ENCODE measurements at regions not wholly inside any gene's neighbourhood (a gene's known extent, or its start where the extent isn't known, plus 50 kb on each side); places are given as distances from the start of the nearest gene placed in this dataset.
A peak's percentile ranks its signal among the peaks of the same experiment; 100 is the strongest.

GRCh38 chr9:26789959-26790358, 102.6 kb downstream of the CAAP1 start:
- ChIA-PET POLR2A (interaction anchor here (0.6 kb wide), 3 partner anchors 19 to 604 kb away, joined by 3 to 7 read pairs (median 4); no protein-coding TSS in a partner anchor), CTCF (interaction anchor here (1.3 kb wide), 1 partner anchor 67 kb away, joined by 4 read pairs; no protein-coding TSS in a partner anchor)
- Mint-ChIP-seq H3K27ac (no peak overlapping the region), H3K4me1 (peaks cover 35% of the 10 kb centered on the region), H3K27me3 (ENCODE audit: low read depth) (peaks cover 11% of the 10 kb centered on the region), H3K4me3 (no peak overlapping the region), H3K36me3 (peaks cover 12% of the 10 kb centered on the region), H3K9me3 (peaks cover 21% of the 10 kb centered on the region)
- DNase-seq (ENCODE audit: low spot score): no peak
- no peak for TF ChIP-seq ZNF281 (CRISPR knock-in tag; IDR thresholded peaks at IDR 0.05)
- TF ChIP-seq AFF4 (CRISPR knock-in tag; IDR thresholded peaks at IDR 0.05; ENCODE audit: borderline replicate concordance): no peak
- no peak for TF ChIP-seq OVOL2 (CRISPR knock-in tag; IDR thresholded peaks at IDR 0.05; ENCODE audit: borderline replicate concordance)
- TF ChIP-seq CREM (CRISPR knock-in tag; IDR thresholded peaks at IDR 0.05): no peak
- TF ChIP-seq, protein P1, sequence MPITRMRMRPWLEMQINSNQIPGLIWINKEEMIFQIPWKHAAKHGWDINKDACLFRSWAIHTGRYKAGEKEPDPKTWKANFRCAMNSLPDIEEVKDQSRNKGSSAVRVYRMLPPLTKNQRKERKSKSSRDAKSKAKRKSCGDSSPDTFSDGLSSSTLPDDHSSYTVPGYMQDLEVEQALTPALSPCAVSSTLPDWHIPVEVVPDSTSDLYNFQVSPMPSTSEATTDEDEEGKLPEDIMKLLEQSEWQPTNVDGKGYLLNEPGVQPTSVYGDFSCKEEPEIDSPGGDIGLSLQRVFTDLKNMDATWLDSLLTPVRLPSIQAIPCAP (CRISPR knock-in tag; IDR thresholded peaks at IDR 0.05): no peak
- TF ChIP-seq, protein P2, sequence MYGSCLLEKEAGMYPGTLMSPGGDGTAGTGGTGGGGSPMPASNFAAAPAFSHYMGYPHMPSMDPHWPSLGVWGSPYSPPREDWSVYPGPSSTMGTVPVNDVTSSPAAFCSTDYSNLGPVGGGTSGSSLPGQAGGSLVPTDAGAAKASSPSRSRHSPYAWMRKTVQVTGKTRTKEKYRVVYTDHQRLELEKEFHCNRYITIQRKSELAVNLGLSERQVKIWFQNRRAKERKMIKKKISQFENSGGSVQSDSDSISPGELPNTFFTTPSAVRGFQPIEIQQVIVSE (CRISPR knock-in tag; IDR thresholded peaks at IDR 0.05; ENCODE audit: borderline replicate concordance): no peak
- no peak for TF ChIP-seq TP53 (CRISPR knock-in tag; IDR thresholded peaks at IDR 0.05)
- TF ChIP-seq FOXK1 (CRISPR knock-in tag; IDR thresholded peaks at IDR 0.05): no peak
- TF ChIP-seq, protein P3, sequence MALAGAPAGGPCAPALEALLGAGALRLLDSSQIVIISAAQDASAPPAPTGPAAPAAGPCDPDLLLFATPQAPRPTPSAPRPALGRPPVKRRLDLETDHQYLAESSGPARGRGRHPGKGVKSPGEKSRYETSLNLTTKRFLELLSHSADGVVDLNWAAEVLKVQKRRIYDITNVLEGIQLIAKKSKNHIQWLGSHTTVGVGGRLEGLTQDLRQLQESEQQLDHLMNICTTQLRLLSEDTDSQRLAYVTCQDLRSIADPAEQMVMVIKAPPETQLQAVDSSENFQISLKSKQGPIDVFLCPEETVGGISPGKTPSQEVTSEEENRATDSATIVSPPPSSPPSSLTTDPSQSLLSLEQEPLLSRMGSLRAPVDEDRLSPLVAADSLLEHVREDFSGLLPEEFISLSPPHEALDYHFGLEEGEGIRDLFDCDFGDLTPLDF (CRISPR knock-in tag; IDR thresholded peaks at IDR 0.05): no peak
- ATAC-seq: no peak

DNA sequence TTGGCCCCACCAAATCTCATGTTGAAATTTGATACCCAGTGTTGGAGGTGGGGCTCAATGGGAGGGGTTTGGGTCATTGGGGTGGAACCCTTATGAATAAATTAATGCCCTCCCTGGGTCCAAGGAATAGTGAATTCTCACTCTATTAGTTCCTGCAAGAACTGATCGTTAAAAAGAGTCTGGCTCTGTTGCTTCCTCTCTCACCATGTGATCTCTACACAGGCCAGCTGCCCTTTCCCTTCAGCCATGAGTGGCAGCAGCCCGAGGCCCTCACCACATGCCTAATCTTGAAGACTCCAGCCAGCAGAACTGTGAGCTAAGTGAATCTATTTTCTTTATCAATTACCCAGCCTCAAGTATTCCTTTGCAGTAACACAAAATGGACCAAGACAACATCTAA, 106.0 kb downstream of the CAAP1 start:
- ChIA-PET CTCF (no interaction called here), POLR2A (no interaction called here)
- Mint-ChIP-seq H3K9me3 (no peaks in the 10 kb centered on the region), H3K4me3 (no peak overlapping the region), H3K36me3 (no peaks in the 10 kb centered on the region), H3K27ac (no peak overlapping the region), H3K27me3 (ENCODE audit: low read depth) (peaks cover 11% of the 10 kb centered on the region), H3K4me1 (peaks cover 39% of the 10 kb centered on the region)
- no peak for TF ChIP-seq SMAD4 (CRISPR knock-in tag; IDR thresholded peaks at IDR 0.05)
- ATAC-seq: peak; percentile 60
- no peak for DNase-seq (ENCODE audit: low spot score)

GRCh38 chr9:26782899-26783298, 109.7 kb downstream of the CAAP1 start:
- ChIA-PET POLR2A (no interaction called here), CTCF (interaction anchor here (1.2 kb wide), 1 partner anchor 59 kb away, joined by 4 read pairs; no protein-coding TSS in a partner anchor)
- Mint-ChIP-seq H3K27ac (peak overlapping the region; percentile 18; the same call in 1 of the 2 replicates), H3K36me3 (peaks cover 3% of the 10 kb centered on the region; the same call in 1 of the 2 replicates), H3K9me3 (peaks cover 8% of the 10 kb centered on the region), H3K4me1 (peaks cover 28% of the 10 kb centered on the region), H3K27me3 (ENCODE audit: low read depth) (no peaks in the 10 kb centered on the region), H3K4me3 (no peak overlapping the region)
- DNase-seq (ENCODE audit: low spot score) (no peak), ATAC-seq (no peak)
- TF ChIP-seq, protein P4, sequence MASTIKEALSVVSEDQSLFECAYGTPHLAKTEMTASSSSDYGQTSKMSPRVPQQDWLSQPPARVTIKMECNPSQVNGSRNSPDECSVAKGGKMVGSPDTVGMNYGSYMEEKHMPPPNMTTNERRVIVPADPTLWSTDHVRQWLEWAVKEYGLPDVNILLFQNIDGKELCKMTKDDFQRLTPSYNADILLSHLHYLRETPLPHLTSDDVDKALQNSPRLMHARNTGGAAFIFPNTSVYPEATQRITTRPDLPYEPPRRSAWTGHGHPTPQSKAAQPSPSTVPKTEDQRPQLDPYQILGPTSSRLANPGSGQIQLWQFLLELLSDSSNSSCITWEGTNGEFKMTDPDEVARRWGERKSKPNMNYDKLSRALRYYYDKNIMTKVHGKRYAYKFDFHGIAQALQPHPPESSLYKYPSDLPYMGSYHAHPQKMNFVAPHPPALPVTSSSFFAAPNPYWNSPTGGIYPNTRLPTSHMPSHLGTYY (CRISPR knock-in tag; IDR thresholded peaks at IDR 0.05): no peak
- TF ChIP-seq, protein P5, sequence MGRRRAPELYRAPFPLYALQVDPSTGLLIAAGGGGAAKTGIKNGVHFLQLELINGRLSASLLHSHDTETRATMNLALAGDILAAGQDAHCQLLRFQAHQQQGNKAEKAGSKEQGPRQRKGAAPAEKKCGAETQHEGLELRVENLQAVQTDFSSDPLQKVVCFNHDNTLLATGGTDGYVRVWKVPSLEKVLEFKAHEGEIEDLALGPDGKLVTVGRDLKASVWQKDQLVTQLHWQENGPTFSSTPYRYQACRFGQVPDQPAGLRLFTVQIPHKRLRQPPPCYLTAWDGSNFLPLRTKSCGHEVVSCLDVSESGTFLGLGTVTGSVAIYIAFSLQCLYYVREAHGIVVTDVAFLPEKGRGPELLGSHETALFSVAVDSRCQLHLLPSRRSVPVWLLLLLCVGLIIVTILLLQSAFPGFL (CRISPR knock-in tag; IDR thresholded peaks at IDR 0.05; ENCODE audit: borderline replicate concordance): no peak
- TF ChIP-seq, protein P6, sequence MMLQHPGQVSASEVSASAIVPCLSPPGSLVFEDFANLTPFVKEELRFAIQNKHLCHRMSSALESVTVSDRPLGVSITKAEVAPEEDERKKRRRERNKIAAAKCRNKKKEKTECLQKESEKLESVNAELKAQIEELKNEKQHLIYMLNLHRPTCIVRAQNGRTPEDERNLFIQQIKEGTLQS (CRISPR knock-in tag; conservative IDR thresholded peaks at IDR 0.05): no peak
- no peak for TF ChIP-seq ETV6 (CRISPR knock-in tag; IDR thresholded peaks at IDR 0.05)
- TF ChIP-seq FOXP1 (CRISPR knock-in tag; IDR thresholded peaks at IDR 0.05; ENCODE audit: borderline replicate concordance): no peak
- TF ChIP-seq, protein P7, sequence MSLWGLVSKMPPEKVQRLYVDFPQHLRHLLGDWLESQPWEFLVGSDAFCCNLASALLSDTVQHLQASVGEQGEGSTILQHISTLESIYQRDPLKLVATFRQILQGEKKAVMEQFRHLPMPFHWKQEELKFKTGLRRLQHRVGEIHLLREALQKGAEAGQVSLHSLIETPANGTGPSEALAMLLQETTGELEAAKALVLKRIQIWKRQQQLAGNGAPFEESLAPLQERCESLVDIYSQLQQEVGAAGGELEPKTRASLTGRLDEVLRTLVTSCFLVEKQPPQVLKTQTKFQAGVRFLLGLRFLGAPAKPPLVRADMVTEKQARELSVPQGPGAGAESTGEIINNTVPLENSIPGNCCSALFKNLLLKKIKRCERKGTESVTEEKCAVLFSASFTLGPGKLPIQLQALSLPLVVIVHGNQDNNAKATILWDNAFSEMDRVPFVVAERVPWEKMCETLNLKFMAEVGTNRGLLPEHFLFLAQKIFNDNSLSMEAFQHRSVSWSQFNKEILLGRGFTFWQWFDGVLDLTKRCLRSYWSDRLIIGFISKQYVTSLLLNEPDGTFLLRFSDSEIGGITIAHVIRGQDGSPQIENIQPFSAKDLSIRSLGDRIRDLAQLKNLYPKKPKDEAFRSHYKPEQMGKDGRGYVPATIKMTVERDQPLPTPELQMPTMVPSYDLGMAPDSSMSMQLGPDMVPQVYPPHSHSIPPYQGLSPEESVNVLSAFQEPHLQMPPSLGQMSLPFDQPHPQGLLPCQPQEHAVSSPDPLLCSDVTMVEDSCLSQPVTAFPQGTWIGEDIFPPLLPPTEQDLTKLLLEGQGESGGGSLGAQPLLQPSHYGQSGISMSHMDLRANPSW (CRISPR knock-in tag; conservative IDR thresholded peaks at IDR 0.05; ENCODE audit: low read depth): no peak
